HG03097 (cell line): ENCODE measurements at regions not wholly inside any gene's neighbourhood (a gene's known extent, or its start where the extent isn't known, plus 50 kb on each side); places are given as distances from the start of the nearest gene placed in this dataset.

Experiments used
- ATAC-seq: cut with Tn5 transposase; IDR thresholded peaks from one replicate; pipeline ENCODE4 v1.9.1; 2021; ENCODE audit not compliant: unreplicated experiment, low FRiP score

DNA sequence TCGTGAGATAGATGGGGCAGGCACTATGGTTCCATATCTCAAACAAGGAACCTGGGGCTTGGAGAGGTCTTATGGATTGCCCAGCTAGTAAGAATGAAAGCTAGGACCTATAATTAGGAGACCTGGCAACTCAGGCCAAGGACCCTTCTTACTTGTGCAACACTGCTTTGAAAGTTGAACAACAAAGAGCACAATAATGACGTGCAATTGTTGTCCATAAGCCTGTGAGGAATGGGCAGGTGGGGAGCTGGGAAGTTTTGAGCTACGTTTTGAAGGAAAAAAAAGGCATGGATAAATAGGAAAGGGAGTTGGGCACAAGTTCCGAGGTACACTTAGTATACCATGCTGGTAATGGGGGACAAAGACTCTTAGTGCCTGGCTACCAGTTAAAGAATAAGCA is 104.3 kb downstream of the HS3ST3B1 start:
- ATAC-seq: no peak
